IMR-90 (cell line): ENCODE measurements at regions not wholly inside any gene's neighbourhood (a gene's known extent, or its start where the extent isn't known, plus 50 kb on each side); places are given as distances from the start of the nearest gene placed in this dataset.

Source experiments
- ATAC-seq: fragments of 200-7000 bp; cut with Tn5 transposase; 2 replicates; pipeline ENCODE4 v1.9.1; 2020; ENCODE audit warnings: low read depth, mild to moderate bottlenecking, moderate library complexity
- BruUV-seq: library from RNA; stranded (reverse); fragments of 400-500 nt; replicated peaks from 2 replicates; lab custom pipeline; 2021; lab: Mats Ljungman, UMichigan
- CTCF ChIA-PET: fragments of 300-600 bp; formaldehyde crosslinking; extraction: SDS; loops from one replicate; lab custom pipeline; 2021; ENCODE audit warnings: antibody characterized with exemption; lab: Yijun Ruan, JAX
- POLR2A ChIA-PET: fragments of 300-600 bp; sonication (Branson Sonifier 250); formaldehyde crosslinking; loops from one replicate; lab custom pipeline; 2022; ENCODE audit warnings: antibody characterized with exemption; ENCODE audit not compliant: unreplicated experiment; lab: Charles Lee
- DNase-seq: peaks from one replicate; pipeline ENCODE4 v3.0.0; 2013
- H2AFZ ChIP-seq: replicated peaks from 2 replicates; pipeline ENCODE3; 2013; ENCODE audit warnings: low read length, mild to moderate bottlenecking; ENCODE audit not compliant: poor library complexity
- H2AK5ac ChIP-seq: 2 replicates; pipeline ENCODE4 v1.6.1; 2013; ENCODE audit warnings: low read depth, low read length, inconsistent platforms
- H2AK9ac ChIP-seq: replicated peaks from 2 replicates; pipeline ENCODE3; 2013; ENCODE audit warnings: mild to moderate bottlenecking, low read depth, low read length, moderate library complexity; ENCODE audit not compliant: poor library complexity
- H2BK120ac ChIP-seq: 2 replicates; pipeline ENCODE4 v1.6.1; 2013; ENCODE audit warnings: low read depth, low read length, inconsistent platforms
- H2BK15ac ChIP-seq: 3 replicates; pipeline ENCODE4 v1.6.1; 2013; ENCODE audit warnings: low read depth, low read length, inconsistent platforms
- H2BK20ac ChIP-seq: 2 replicates; pipeline ENCODE4 v1.6.1; 2013; ENCODE audit warnings: low read depth, mild to moderate bottlenecking, inconsistent platforms, low read length, moderate library complexity
- H2BK5ac ChIP-seq: 2 replicates; pipeline ENCODE4 v1.6.1; 2013; ENCODE audit warnings: mild to moderate bottlenecking, low read depth, low read length, inconsistent platforms; ENCODE audit not compliant: poor library complexity, severe bottlenecking
- H3K14ac ChIP-seq: replicated peaks from 2 replicates; pipeline ENCODE4 v1.6.1; 2013; ENCODE audit warnings: low read depth, low read length, inconsistent platforms
- H3K18ac ChIP-seq: 2 replicates; pipeline ENCODE4 v1.6.1; 2013; ENCODE audit warnings: low read depth, low read length, control low read depth
- H3K23ac ChIP-seq: 2 replicates; pipeline ENCODE4 v1.6.1; 2013; ENCODE audit warnings: low read depth, low read length, inconsistent platforms
- H3K27ac ChIP-seq: 2 replicates; pipeline ENCODE4 v1.5.1; 2013; ENCODE audit warnings: mild to moderate bottlenecking, control low read depth, low read length; ENCODE audit not compliant: insufficient read depth
- H3K27me3 ChIP-seq: 2 replicates; pipeline ENCODE4 v1.6.1; 2013; ENCODE audit warnings: low read length; ENCODE audit not compliant: control insufficient read depth, insufficient read depth
- H3K36me3 ChIP-seq: 2 replicates; pipeline ENCODE4 v1.6.1; 2013; ENCODE audit warnings: low read length, mixed read lengths; ENCODE audit not compliant: control insufficient read depth, insufficient read depth
- H3K4ac ChIP-seq: 2 replicates; pipeline ENCODE4 v1.6.1; 2013; ENCODE audit warnings: low read depth, low read length, inconsistent platforms
- H3K4me1 ChIP-seq: 2 replicates; pipeline ENCODE4 v1.6.1; 2013; ENCODE audit warnings: low read length, mixed read lengths; ENCODE audit not compliant: control insufficient read depth, insufficient read depth
- H3K4me2 ChIP-seq: 2 replicates; pipeline ENCODE4 v1.6.1; 2013; ENCODE audit warnings: low read depth, mild to moderate bottlenecking, control low read depth, low read length, moderate library complexity
- H3K4me3 ChIP-seq: 2 replicates; pipeline ENCODE4 v1.5.1; 2013; ENCODE audit warnings: low read depth, mild to moderate bottlenecking, control low read depth, low read length, moderate library complexity; ENCODE audit not compliant: insufficient read depth
- H3K56ac ChIP-seq: 2 replicates; pipeline ENCODE4 v1.6.1; 2013; ENCODE audit warnings: low read length, inconsistent platforms; ENCODE audit not compliant: insufficient read depth; ENCODE audit errors: extremely low read depth
- H3K79me1 ChIP-seq, 2 experiments: 2 replicates each; pipeline ENCODE4 v1.6.1; 2013; ENCODE audit warnings: low read length in 2 of 2, inconsistent platforms in 1 of 2, low read depth in 1 of 2
- H3K9ac ChIP-seq: 2 replicates; pipeline ENCODE4 v1.6.1; 2013; ENCODE audit warnings: low read depth, low read length, control low read depth
- H3K9me1 ChIP-seq: 2 replicates; pipeline ENCODE4 v1.6.1; 2013; ENCODE audit warnings: low read length, inconsistent platforms; ENCODE audit not compliant: insufficient read depth
- H3K9me3 ChIP-seq: 2 replicates; pipeline ENCODE4 v1.6.1; 2013; ENCODE audit warnings: low read length; ENCODE audit not compliant: control insufficient read depth, insufficient read depth
- H4K20me1 ChIP-seq: 2 replicates; pipeline ENCODE4 v1.6.1; 2013; ENCODE audit warnings: low read length, inconsistent platforms; ENCODE audit not compliant: insufficient read depth
- H4K5ac ChIP-seq: 2 replicates; pipeline ENCODE4 v1.6.1; 2013; ENCODE audit warnings: mild to moderate bottlenecking, low read depth, low read length, control low read depth
- H4K8ac ChIP-seq, 2 experiments: 2 replicates each; pipeline ENCODE4 v1.6.1; 2013; ENCODE audit warnings: low read depth in 2 of 2, low read length in 2 of 2, control low read depth in 1 of 2, inconsistent platforms in 1 of 2
- H4K91ac ChIP-seq: 2 replicates; pipeline ENCODE4 v1.6.1; 2013; ENCODE audit warnings: low read depth, low read length, inconsistent platforms; ENCODE audit not compliant: insufficient read depth
- BHLHE40 ChIP-seq: fragments of 150-350 bp; IDR thresholded peaks from 2 replicates; pipeline ENCODE4 v1.6.1; 2016; ENCODE audit warnings: mild to moderate bottlenecking, low read depth, low read length
- CEBPB ChIP-seq: IDR thresholded peaks from 2 replicates; pipeline ENCODE4 v1.6.1; 2012; ENCODE audit warnings: low read depth, low read length, improper control_type of control experiment
- CHD1 ChIP-seq: IDR thresholded peaks from 2 replicates; pipeline ENCODE4 v1.6.1; 2012; ENCODE audit warnings: low read depth, low read length, improper control_type of control experiment
- FOS ChIP-seq: fragments of 150-350 bp; IDR thresholded peaks from 2 replicates; pipeline ENCODE4 v1.6.1; 2016; ENCODE audit warnings: low read depth, low read length
- MAFK ChIP-seq: IDR thresholded peaks from 2 replicates; pipeline ENCODE4 v1.6.1; 2012; ENCODE audit warnings: low read depth, low read length, improper control_type of control experiment
- MAZ ChIP-seq: IDR thresholded peaks from 2 replicates; pipeline ENCODE4 v1.6.1; 2012; ENCODE audit warnings: low read depth, mild to moderate bottlenecking, low read length, improper control_type of control experiment, moderate library complexity, borderline replicate concordance
- MXI1 ChIP-seq: IDR thresholded peaks from 2 replicates; pipeline ENCODE4 v1.6.1; 2012; ENCODE audit warnings: low read depth, mild to moderate bottlenecking, low read length, moderate library complexity, borderline replicate concordance
- NFE2L2 ChIP-seq: fragments of 150-350 bp; IDR thresholded peaks from 2 replicates; pipeline ENCODE4 v1.6.1; 2016; ENCODE audit warnings: low read depth, mild to moderate bottlenecking, low read length
- POLR2A ChIP-seq: IDR thresholded peaks from 2 replicates; pipeline ENCODE4 v1.6.1; 2012; ENCODE audit warnings: mild to moderate bottlenecking, low read depth, low read length
- RAD21 ChIP-seq: IDR thresholded peaks from 2 replicates; pipeline ENCODE4 v1.6.1; 2012; ENCODE audit warnings: low read length, improper control_type of control experiment
- RCOR1 ChIP-seq: IDR thresholded peaks from 2 replicates; pipeline ENCODE4 v1.6.1; 2012; ENCODE audit warnings: mild to moderate bottlenecking, low read length, improper control_type of control experiment; ENCODE audit not compliant: insufficient replicate concordance
- RFX5 ChIP-seq: IDR thresholded peaks from 2 replicates; pipeline ENCODE4 v1.8.0; 2012; ENCODE audit warnings: low read depth, mild to moderate bottlenecking, low read length, moderate library complexity
- SMC3 ChIP-seq: fragments of 150-350 bp; IDR thresholded peaks from 2 replicates; pipeline ENCODE4 v1.6.1; 2016; ENCODE audit warnings: low read depth, mild to moderate bottlenecking, antibody characterized with exemption, low read length, moderate library complexity
- WGBS, 2 experiments: methylation state at CpG; one replicate each; pipeline versions ENCODE4 v1.1.5 to v1.1.7; 2013; ENCODE audit warnings: missing lambda C conversion rate in 2 of 2; ENCODE audit not compliant: insufficient read length in 1 of 2; ENCODE audit errors: extremely low coverage in 2 of 2; 5-methylcytosine and 5-hydroxymethylcytosine counted together
- dilution Hi-C: fragments of 300-500 bp; cut with HindIII; formaldehyde crosslinking; loops from one replicate; pipeline ENCODE4 v1.14.3; 2018; ENCODE audit warnings: low sequenced_read_pairs; ENCODE audit not compliant: unreplicated experiment
- in situ Hi-C: fragments of 300-500 bp; cut with MboI; formaldehyde crosslinking; loops from 3 replicates; pipeline ENCODE4 v1.14.3; 2019; ENCODE audit warnings: low sequenced_read_pairs, inconsistent platforms, mixed read lengths
- intact Hi-C: fragments of 100-400 bp; cut with micrococcal nuclease; formaldehyde crosslinking; loops from 2 replicates; pipeline ENCODE4 v1.10.0; 2022
- TF ChIP-seq, protein P1 (sequence below): fragments of 150-350 bp; IDR thresholded peaks from 2 replicates; pipeline ENCODE4 v1.6.1; 2017; ENCODE audit warnings: mild to moderate bottlenecking, antibody characterized with exemption, low read length, low read depth
- TF ChIP-seq, protein P2 (sequence below): fragments of 150-350 bp; IDR thresholded peaks from 2 replicates; pipeline ENCODE4 v1.6.1; 2016; ENCODE audit warnings: low read depth, mild to moderate bottlenecking, low read length, moderate library complexity, borderline replicate concordance
- TF ChIP-seq, protein P3 (sequence below): conservative IDR thresholded peaks from 2 replicates; pipeline ENCODE4 v1.5.1; 2012; ENCODE audit warnings: mild to moderate bottlenecking, low read depth, low read length, improper control_type of control experiment

DNA sequence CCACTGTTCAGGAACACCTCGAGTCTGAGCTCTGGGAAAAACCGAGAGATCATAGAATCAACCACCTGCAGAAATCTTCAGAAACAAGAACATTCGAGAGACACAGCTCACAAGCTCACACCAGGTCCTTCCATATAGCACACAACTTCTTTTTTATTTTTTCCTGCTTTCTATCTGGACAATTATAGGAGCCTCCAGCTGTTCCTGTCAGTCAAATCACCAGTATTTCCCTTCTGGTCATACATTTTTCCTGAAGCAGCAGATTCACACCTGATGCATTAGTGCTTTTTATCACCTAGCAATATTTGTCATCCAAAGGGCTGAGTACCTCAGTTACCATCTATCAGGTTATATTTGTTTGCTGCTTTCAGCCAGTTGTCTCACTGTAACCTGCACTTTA, 323.5 kb downstream of the FOXO1 start:
- H3K27ac ChIP-seq = no peak overlapping the region
- H2AK9ac ChIP-seq = no peak overlapping the region
- H2BK20ac ChIP-seq = no peak overlapping the region
- H3K4ac ChIP-seq = no peak overlapping the region
- H3K14ac ChIP-seq = no peak overlapping the region
- H3K27me3 ChIP-seq = no peaks in the 10 kb centered on the region
- 50% methylated on average over 1 of the region's 3 CpGs; no CpG with 5 or more reads in 1 of the 2 experiments for WGBS, 2 experiments
- ChIA-PET POLR2A (no interaction called here), CTCF (no interaction called here)
- H4K8ac ChIP-seq = no peak overlapping the region
- intact Hi-C loops (no loop called here), in situ Hi-C loops (no loop called here), dilution Hi-C loops (no loop called here)
- no peak overlapping the region for H3K9ac ChIP-seq
- ATAC-seq = no peak
- H3K9me3 ChIP-seq = no peaks in the 10 kb centered on the region; the same call in 1 of the 2 replicates
- H3K79me1 ChIP-seq = no peaks in the 10 kb centered on the region
- no peak overlapping the region for H2BK120ac ChIP-seq
- no peak for DNase-seq
- no peak overlapping the region for H2BK15ac ChIP-seq
- H4K91ac ChIP-seq = no peak overlapping the region
- H3K4me1 ChIP-seq = no peaks in the 10 kb centered on the region
- no peak overlapping the region for H2AK5ac ChIP-seq
- no peak overlapping the region for H3K18ac ChIP-seq
- no TSS peak for BruUV-seq
- H2BK5ac ChIP-seq = no peak overlapping the region
- no peak overlapping the region for H3K23ac ChIP-seq
- no peak overlapping the region for H3K56ac ChIP-seq
- no peaks in the 10 kb centered on the region for H3K36me3 ChIP-seq
- no peak overlapping the region for H3K4me2 ChIP-seq
- no peak overlapping the region for H4K5ac ChIP-seq
- TF ChIP-seq MAZ (no peak), NFE2L2 (no peak), FOS (no peak), SMC3 (no peak), POLR2A (no peak), RCOR1 (no peak), RAD21 (no peak), CEBPB (no peak), MXI1 (no peak), BHLHE40 (no peak), MAFK (no peak), CHD1 (no peak), RFX5 (no peak)
- TF ChIP-seq, protein P1, sequence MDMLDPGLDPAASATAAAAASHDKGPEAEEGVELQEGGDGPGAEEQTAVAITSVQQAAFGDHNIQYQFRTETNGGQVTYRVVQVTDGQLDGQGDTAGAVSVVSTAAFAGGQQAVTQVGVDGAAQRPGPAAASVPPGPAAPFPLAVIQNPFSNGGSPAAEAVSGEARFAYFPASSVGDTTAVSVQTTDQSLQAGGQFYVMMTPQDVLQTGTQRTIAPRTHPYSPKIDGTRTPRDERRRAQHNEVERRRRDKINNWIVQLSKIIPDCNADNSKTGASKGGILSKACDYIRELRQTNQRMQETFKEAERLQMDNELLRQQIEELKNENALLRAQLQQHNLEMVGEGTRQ = no peak
- TF ChIP-seq, protein P2, sequence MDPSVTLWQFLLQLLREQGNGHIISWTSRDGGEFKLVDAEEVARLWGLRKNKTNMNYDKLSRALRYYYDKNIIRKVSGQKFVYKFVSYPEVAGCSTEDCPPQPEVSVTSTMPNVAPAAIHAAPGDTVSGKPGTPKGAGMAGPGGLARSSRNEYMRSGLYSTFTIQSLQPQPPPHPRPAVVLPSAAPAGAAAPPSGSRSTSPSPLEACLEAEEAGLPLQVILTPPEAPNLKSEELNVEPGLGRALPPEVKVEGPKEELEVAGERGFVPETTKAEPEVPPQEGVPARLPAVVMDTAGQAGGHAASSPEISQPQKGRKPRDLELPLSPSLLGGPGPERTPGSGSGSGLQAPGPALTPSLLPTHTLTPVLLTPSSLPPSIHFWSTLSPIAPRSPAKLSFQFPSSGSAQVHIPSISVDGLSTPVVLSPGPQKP = no peak
- TF ChIP-seq, protein P3, sequence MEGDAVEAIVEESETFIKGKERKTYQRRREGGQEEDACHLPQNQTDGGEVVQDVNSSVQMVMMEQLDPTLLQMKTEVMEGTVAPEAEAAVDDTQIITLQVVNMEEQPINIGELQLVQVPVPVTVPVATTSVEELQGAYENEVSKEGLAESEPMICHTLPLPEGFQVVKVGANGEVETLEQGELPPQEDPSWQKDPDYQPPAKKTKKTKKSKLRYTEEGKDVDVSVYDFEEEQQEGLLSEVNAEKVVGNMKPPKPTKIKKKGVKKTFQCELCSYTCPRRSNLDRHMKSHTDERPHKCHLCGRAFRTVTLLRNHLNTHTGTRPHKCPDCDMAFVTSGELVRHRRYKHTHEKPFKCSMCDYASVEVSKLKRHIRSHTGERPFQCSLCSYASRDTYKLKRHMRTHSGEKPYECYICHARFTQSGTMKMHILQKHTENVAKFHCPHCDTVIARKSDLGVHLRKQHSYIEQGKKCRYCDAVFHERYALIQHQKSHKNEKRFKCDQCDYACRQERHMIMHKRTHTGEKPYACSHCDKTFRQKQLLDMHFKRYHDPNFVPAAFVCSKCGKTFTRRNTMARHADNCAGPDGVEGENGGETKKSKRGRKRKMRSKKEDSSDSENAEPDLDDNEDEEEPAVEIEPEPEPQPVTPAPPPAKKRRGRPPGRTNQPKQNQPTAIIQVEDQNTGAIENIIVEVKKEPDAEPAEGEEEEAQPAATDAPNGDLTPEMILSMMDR = no peak
- H3K9me1 ChIP-seq = no peaks in the 10 kb centered on the region
- no peaks in the 10 kb centered on the region for H4K20me1 ChIP-seq
- H2AFZ ChIP-seq = no peak overlapping the region
- H3K4me3 ChIP-seq = no peak overlapping the region
